Epithelial cell of proximal tubule (primary cell): ENCODE measurements at regions not wholly inside any gene's neighbourhood (a gene's known extent, or its start where the extent isn't known, plus 50 kb on each side); places are given as distances from the start of the nearest gene placed in this dataset.

Experiments used
- DNase-seq: peaks from one replicate; pipeline ENCODE4 v3.0.0-alpha.2; 2011; ENCODE audit warnings: low read depth
- H3K4me3 ChIP-seq: 2 replicates; pipeline ENCODE4 v1.5.1; 2011; ENCODE audit warnings: low read depth, mild to moderate bottlenecking, low read length
- CTCF ChIP-seq: conservative IDR thresholded peaks from 2 replicates; pipeline ENCODE4 v1.5.1; 2012; ENCODE audit warnings: low read depth, mild to moderate bottlenecking, low read length

DNA sequence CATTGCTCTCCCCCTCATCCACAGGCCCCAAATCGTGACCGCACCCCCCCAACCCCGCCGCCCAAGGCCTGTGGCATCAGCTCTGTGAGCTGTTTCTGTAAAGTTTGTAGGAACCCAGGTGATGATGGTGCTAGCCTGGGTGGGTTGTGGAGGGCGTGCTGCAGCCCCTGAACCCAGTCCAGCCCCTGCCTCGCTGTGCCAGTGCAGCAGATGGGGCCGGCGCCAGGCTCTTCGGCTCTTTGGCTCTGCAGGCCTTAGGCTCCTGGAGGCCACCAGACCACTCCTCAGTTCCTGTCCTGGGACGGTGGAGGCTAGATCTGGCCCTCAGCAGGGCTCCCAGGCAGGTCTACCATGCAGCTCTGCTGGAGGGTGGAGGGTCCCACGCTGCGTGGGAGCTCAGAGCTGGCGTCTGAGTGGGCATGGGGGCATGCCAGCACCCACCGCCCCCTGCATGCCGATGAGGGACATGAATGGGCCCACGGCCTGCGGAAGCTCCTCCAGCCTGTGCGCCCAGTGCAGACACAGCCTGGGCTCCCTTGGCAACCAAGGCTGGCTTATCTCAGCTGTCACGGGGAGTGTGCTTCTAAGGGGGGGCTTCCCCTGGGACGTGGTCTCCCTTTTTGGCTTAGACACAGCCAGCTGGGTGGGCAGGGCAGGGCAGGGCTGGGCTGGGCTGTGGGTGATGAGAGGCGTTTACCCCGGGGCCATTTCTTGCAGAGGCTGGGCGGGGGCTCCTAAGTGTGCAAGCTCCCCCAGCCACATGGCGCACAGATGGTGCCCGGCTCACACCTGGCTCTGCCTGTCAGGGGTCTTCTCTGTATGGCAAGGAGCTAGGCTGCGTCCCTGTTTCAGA is 1187.6 kb downstream of the BRD1 start:
- TF ChIP-seq CTCF: no peak
- no peak overlapping the region for H3K4me3 ChIP-seq
- DNase-seq: no peak

GRCh38 chr22:48639021-48639795 is 1188.5 kb downstream of the BRD1 start:
- no peak for DNase-seq
- TF ChIP-seq CTCF: no peak
- no peak overlapping the region for H3K4me3 ChIP-seq

DNA sequence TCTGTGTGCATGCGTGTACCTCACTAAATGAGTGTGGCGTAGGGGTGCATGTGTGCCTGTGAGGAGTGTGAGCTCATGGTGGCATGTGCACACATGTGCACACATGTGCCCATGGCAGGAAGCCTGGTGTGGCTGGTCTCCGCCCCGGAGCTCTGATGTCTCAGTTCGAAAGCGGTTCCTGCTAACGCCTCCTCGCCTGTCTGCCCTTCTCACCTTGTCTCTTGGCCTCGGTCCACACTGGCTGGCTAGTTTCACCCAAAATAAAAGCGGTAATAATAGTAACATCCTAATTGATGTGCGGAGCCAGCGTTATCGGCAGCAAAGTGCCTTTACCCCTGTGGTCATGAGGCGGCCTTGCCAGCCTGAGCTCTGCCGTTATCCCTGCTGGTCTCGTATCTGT is 1190.4 kb downstream of the BRD1 start:
- DNase-seq: no peak
- H3K4me3 ChIP-seq: no peak overlapping the region
- no peak for TF ChIP-seq CTCF

GRCh38 chr22:48636746-48637145 is 1190.9 kb downstream of the BRD1 start:
- H3K4me3 ChIP-seq: no peak overlapping the region
- DNase-seq: no peak
- TF ChIP-seq CTCF: no peak

DNA sequence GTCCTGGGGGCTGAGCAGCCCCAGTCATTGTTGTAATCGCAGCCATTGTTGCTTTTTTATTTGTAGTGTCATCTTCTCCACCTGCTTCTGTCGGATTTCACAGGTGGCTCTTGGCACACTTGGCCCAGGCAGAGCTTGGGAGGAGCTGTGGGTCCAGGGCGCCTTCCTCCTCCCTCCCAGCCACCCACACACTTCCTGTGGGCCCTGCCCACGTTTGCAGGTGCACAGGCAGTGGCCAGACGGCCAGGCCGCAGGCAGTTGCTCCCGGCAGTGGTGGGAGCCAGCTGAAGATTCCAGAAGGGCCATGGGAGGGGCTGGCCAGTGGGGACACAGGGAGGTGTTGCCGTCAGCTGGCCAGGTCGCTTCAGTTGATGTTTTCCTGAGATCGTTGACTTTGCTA is 1191.9 kb downstream of the BRD1 start:
- TF ChIP-seq CTCF: no peak
- DNase-seq: no peak
- H3K4me3 ChIP-seq: no peak overlapping the region

DNA sequence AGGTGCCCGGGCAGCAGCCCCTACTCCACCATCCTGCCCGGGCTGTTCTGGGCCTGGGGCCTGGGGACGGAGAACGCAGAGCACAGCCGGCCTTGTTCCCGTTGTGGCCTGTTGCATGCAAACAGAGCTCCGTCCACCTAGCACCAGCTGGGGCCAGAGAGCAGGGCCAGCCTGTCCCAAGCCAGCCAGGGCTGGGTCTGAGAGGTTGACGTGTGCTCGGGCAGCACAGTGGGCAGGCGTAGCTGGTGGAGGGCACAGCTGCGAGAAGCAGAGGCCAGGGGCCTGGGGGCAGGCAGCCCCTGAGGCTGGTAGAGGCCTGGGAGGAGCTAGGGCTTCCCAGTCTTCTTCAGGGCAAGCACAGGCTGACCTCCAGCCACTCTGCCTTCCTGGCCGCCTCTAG is 1192.6 kb downstream of the BRD1 start:
- no peak for TF ChIP-seq CTCF
- DNase-seq: no peak
- H3K4me3 ChIP-seq: no peak overlapping the region
